ENCODE measurements at regions not wholly inside any gene's neighbourhood (a gene's known extent, or its start where the extent isn't known, plus 50 kb on each side); places are given as distances from the start of the nearest gene placed in this dataset.
"Not testable (repeated sequence)": the region's sequence is repeated elsewhere in the genome, so short reads cannot be mapped to it uniquely, and the experiment has no call there.

DNA sequence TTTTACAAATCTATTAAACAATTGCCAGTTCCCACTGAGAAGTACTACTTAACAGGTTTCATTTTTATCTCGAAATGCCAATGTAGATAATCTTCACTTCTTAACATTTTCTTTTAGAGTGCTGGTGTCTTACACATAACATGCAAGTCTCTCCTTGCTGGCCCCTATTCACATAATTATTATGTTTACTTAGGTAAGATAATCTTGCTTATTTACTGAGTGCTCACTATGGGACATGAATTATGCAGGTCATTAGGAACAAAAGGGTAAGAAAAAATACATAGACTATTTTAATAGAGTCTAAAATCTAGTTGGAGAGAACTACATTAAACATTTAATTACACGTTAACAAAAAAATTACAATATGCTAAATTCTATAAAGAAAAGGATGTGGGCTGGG, 328.4 kb downstream of the PRR16 start:
- Mint-ChIP-seq H3K27ac (no peak overlapping the region), H3K4me3 (no peak overlapping the region), H3K36me3 (no peaks in the 10 kb centered on the region), H3K27me3 (no peaks in the 10 kb centered on the region), H3K4me1 (no peaks in the 10 kb centered on the region), H3K9me3 (peaks cover 2% of the 10 kb centered on the region)
- no peak for DNase-seq
- CTCF ChIA-PET: no interaction called here

- H3K4me1 Mint-ChIP-seq: no peaks in the 10 kb centered on the region
- CTCF ChIA-PET: no interaction called here
- no peak for DNase-seq
- peaks cover 2% of the 10 kb centered on the region for H3K9me3 Mint-ChIP-seq
- no peak overlapping the region for H3K4me3 Mint-ChIP-seq
- H3K27me3 Mint-ChIP-seq: no peaks in the 10 kb centered on the region
- H3K27ac Mint-ChIP-seq: no peak overlapping the region
- no peaks in the 10 kb centered on the region for H3K36me3 Mint-ChIP-seq
These were observed 330.0 kb downstream of the PRR16 start for GRCh38 chr5:120794121-120794520.

- no peaks in the 10 kb centered on the region for H3K4me1 Mint-ChIP-seq
- H3K27me3 Mint-ChIP-seq: no peaks in the 10 kb centered on the region
- DNase-seq: no peak
- H3K9me3 Mint-ChIP-seq: no peaks in the 10 kb centered on the region
- H3K27ac Mint-ChIP-seq: no peak overlapping the region
- CTCF ChIA-PET: no interaction called here
- H3K36me3 Mint-ChIP-seq: no peaks in the 10 kb centered on the region
- H3K4me3 Mint-ChIP-seq: no peak overlapping the region
These were observed 339.2 kb downstream of the PRR16 start for GRCh38 chr5:120803282-120803681.

- no peaks in the 10 kb centered on the region for H3K4me1 Mint-ChIP-seq
These were observed 341.0 kb downstream of the PRR16 start for GRCh38 chr5:120805131-120805530.

GRCh38 chr5:120806202-120806601, 342.1 kb downstream of the PRR16 start:
- no peaks in the 10 kb centered on the region for H3K9me3 Mint-ChIP-seq
- no peaks in the 10 kb centered on the region for H3K4me1 Mint-ChIP-seq
- no peak for DNase-seq
- H3K27ac Mint-ChIP-seq: no peak overlapping the region
- H3K36me3 Mint-ChIP-seq: no peaks in the 10 kb centered on the region
- no peak overlapping the region for H3K4me3 Mint-ChIP-seq
- no peaks in the 10 kb centered on the region for H3K27me3 Mint-ChIP-seq
- CTCF ChIA-PET: no interaction called here

More at GRCh38 chr5:120805131-120805530, 341.0 kb downstream of the PRR16 start:
- DNase-seq: no peak
- H3K27ac Mint-ChIP-seq: no peak overlapping the region
- no peaks in the 10 kb centered on the region for H3K36me3 Mint-ChIP-seq
- no peak overlapping the region for H3K4me3 Mint-ChIP-seq
- no peaks in the 10 kb centered on the region for H3K27me3 Mint-ChIP-seq
- H3K9me3 Mint-ChIP-seq: no peaks in the 10 kb centered on the region
- CTCF ChIA-PET: no interaction called here

DNA sequence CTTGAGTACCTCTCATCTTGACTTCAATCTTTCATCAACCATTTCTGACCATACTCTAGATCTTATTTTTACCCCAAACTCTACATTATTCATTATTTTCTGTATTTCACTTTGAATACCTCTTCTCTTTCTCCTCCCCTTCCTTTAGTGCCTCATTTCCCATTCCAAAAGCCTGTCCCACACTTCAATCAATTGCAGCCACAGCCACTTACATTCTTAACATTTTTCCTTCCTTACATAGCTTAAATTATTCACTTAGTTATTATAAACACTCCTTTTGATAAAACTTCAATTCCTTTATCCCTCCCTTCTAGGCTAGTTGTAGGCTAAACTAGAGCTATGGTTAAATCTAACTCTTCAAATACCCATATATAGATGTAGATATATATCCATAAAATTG, 344.0 kb downstream of the PRR16 start:
- no peak for DNase-seq
- Mint-ChIP-seq H3K27ac (no peak overlapping the region), H3K9me3 (no peaks in the 10 kb centered on the region), H3K4me1 (no peaks in the 10 kb centered on the region), H3K4me3 (no peak overlapping the region), H3K27me3 (no peaks in the 10 kb centered on the region), H3K36me3 (no peaks in the 10 kb centered on the region)
- CTCF ChIA-PET: interaction anchor here (0.7 kb wide), 1 partner anchor 15 kb away, joined by 4 read pairs; no protein-coding TSS in a partner anchor

- Mint-ChIP-seq H3K36me3 (no peaks in the 10 kb centered on the region), H3K9me3 (no peaks in the 10 kb centered on the region), H3K27ac (no peak overlapping the region), H3K4me1 (no peaks in the 10 kb centered on the region), H3K27me3 (no peaks in the 10 kb centered on the region), H3K4me3 (no peak overlapping the region)
- no peak for DNase-seq
- CTCF ChIA-PET: no interaction called here
These were observed 344.5 kb downstream of the PRR16 start for GRCh38 chr5:120808606-120809005.

DNA sequence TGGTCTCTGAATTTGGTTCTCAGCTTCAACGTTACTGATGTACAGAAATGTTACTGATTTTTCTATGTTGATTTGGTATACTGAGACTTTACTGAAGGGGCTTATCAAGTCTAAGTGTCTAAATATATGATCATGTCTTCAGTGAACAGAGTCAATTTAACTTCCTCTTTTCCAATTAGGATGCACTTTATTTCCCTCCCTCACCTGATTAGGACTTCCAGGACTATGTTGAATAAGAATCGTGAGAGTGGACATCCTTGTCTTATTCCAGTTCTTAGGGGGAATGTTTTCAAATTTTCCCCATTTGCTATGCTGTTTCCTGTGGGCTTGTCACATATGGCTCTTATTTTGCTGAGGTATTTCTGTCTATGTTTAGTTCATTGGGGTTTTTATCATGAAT, 349.5 kb downstream of the PRR16 start:
- H3K4me1 Mint-ChIP-seq: no peaks in the 10 kb centered on the region
- H3K9me3 Mint-ChIP-seq: peaks cover 9% of the 10 kb centered on the region
- no peak overlapping the region for H3K4me3 Mint-ChIP-seq
- CTCF ChIA-PET: no interaction called here
- H3K27me3 Mint-ChIP-seq: no peaks in the 10 kb centered on the region
- H3K36me3 Mint-ChIP-seq: no peaks in the 10 kb centered on the region
- H3K27ac Mint-ChIP-seq: no peak overlapping the region
- DNase-seq: no peak

GRCh38 chr5:120817044-120817985, 353.2 kb downstream of the PRR16 start:
- H3K4me1 Mint-ChIP-seq: no peaks in the 10 kb centered on the region
- H3K27me3 Mint-ChIP-seq: no peaks in the 10 kb centered on the region
- no peaks in the 10 kb centered on the region for H3K36me3 Mint-ChIP-seq
- no peak overlapping the region for H3K4me3 Mint-ChIP-seq
- CTCF ChIA-PET: interaction anchor here (0.6 kb wide), 1 partner anchor 722 kb away, joined by 3 read pairs; no protein-coding TSS in a partner anchor
- no peak overlapping the region for H3K27ac Mint-ChIP-seq
- DNase-seq: no peak
- peaks cover 12% of the 10 kb centered on the region for H3K9me3 Mint-ChIP-seq

DNA sequence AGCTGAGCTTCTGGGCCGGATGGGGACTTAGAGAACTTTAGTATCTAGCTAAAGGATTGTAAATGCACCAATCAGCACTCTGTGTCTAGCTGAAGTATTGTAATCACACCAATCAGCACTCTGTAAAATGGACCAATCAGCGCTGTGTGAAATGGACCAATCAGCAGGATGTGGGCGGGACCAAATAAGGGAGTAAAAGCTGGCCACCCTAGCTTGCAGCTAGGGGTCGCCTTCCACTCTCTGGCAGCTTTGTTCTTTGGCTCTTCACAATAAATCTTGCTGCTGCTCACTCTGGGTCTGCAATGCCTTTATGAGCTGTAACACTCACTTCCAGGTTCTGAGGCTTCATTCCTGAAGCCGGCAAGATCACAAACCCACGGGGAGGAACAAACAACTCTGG, 354.0 kb downstream of the PRR16 start:
- no peaks in the 10 kb centered on the region for H3K36me3 Mint-ChIP-seq
- CTCF ChIA-PET: no interaction called here
- H3K27me3 Mint-ChIP-seq: no peaks in the 10 kb centered on the region
- no peak overlapping the region for H3K4me3 Mint-ChIP-seq
- peaks cover 12% of the 10 kb centered on the region for H3K9me3 Mint-ChIP-seq
- H3K4me1 Mint-ChIP-seq: no peaks in the 10 kb centered on the region
- no peak overlapping the region for H3K27ac Mint-ChIP-seq
- DNase-seq: no peak

DNA sequence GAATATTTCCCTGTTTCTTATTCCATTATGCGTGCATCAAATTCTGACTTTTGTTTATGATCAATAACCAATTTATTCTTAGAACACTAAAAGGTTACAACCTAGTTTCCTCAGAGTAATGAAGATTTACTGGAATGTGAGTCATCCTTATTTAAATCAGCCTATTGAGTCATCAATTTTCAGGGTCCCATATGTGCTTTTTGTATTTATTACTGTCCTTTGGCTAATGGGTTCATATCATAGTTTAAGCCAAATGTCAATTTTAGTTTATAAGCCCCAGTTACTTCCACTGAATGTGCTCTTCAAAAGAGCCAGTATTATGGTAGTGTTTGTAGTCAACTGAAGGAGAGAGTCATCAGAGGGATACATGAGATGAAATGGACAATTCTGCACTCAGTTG, 359.2 kb downstream of the PRR16 start:
- Mint-ChIP-seq H3K4me3 (no peak overlapping the region), H3K36me3 (no peaks in the 10 kb centered on the region)

GRCh38 chr5:120831646-120832045, 367.5 kb downstream of the PRR16 start:
- H3K4me1 Mint-ChIP-seq, CTCF ChIA-PET, H3K27ac Mint-ChIP-seq, H3K27me3 Mint-ChIP-seq, DNase-seq, H3K36me3 Mint-ChIP-seq, H3K9me3 Mint-ChIP-seq, H3K4me3 Mint-ChIP-seq: not testable (repeated sequence)

More for the DNA sequence above, 359.2 kb downstream of the PRR16 start:
- Mint-ChIP-seq H3K27me3 (no peaks in the 10 kb centered on the region), H3K9me3 (peaks cover 4% of the 10 kb centered on the region), H3K27ac (no peak overlapping the region), H3K4me1 (no peaks in the 10 kb centered on the region)
- no peak for DNase-seq
- CTCF ChIA-PET: no interaction called here

DNA sequence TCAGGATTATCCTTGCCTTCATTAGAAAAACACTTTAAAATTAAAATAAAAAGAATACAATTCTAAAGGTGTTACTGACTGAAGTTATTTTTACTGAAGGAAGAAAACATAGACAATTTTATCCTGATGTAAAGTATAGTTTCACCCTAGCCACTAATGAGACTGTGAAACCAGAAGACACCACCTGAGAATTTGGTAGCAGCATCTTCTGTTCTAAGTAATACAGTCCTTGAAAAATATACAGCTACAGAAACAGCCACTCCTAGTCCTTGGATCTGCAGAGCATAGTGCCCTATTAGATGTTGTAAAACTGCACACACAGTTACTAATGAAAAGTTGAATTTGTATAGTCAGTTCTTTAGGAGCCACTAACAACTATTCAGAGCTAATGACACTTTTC, 377.7 kb downstream of the PRR16 start:
- peaks cover 1% of the 10 kb centered on the region for H3K9me3 Mint-ChIP-seq
- CTCF ChIA-PET: no interaction called here
- no peak overlapping the region for H3K27ac Mint-ChIP-seq

GRCh38 chr5:120843390-120843980, 379.4 kb downstream of the PRR16 start:
- H3K9me3 Mint-ChIP-seq: no peaks in the 10 kb centered on the region
- no peak overlapping the region for H3K4me3 Mint-ChIP-seq
- CTCF ChIA-PET: no interaction called here
- H3K27me3 Mint-ChIP-seq: no peaks in the 10 kb centered on the region
- no peaks in the 10 kb centered on the region for H3K4me1 Mint-ChIP-seq
- H3K36me3 Mint-ChIP-seq: no peaks in the 10 kb centered on the region
- no peak overlapping the region for H3K27ac Mint-ChIP-seq
- no peak for DNase-seq

More for the DNA sequence above, 377.7 kb downstream of the PRR16 start:
- Mint-ChIP-seq H3K4me3 (no peak overlapping the region), H3K4me1 (no peaks in the 10 kb centered on the region), H3K27me3 (no peaks in the 10 kb centered on the region), H3K36me3 (no peaks in the 10 kb centered on the region)
- DNase-seq: no peak

GRCh38 chr5:120848883-120849282, 384.8 kb downstream of the PRR16 start:
- Mint-ChIP-seq H3K36me3 (no peaks in the 10 kb centered on the region), H3K9me3 (no peaks in the 10 kb centered on the region), H3K4me3 (no peak overlapping the region), H3K4me1 (no peaks in the 10 kb centered on the region), H3K27me3 (no peaks in the 10 kb centered on the region), H3K27ac (no peak overlapping the region)
- CTCF ChIA-PET: no interaction called here
- no peak for DNase-seq

Measured in activated naive CD4-positive, alpha-beta T cell treated with anti-CD3 and anti-CD28 coated beads, Interleukin-2, amount 10 ng/mL, durations not matched to agents 7 days and 5 days (primary cell).